ENCODE measurements at regions not wholly inside any gene's neighbourhood (a gene's known extent, or its start where the extent isn't known, plus 50 kb on each side); places are given as distances from the start of the nearest gene placed in this dataset.

GRCh38 chr6:110558575-110558974 is 82.2 kb upstream of the SLC22A16 start:
- intact Hi-C loops (cut with DNase I; ENCODE audit: low total_unique reads), result no loop called here
- TF ChIP-seq POLR2A (IDR thresholded peaks at IDR 0.05), result no peak
- TF ChIP-seq CTCF (IDR thresholded peaks at IDR 0.05), result no peak
- peak in 1 of 2 donors; percentile 4 for DNase-seq (ENCODE audit: low spot score in 2 of 2)
- WGBS, 2 donors, result 58 to 59% methylated on average over 5 of the region's 5 CpGs
- no peak overlapping the region for H3K4me3 ChIP-seq (ENCODE audit: low read depth, poor library complexity, severe bottlenecking)

DNA sequence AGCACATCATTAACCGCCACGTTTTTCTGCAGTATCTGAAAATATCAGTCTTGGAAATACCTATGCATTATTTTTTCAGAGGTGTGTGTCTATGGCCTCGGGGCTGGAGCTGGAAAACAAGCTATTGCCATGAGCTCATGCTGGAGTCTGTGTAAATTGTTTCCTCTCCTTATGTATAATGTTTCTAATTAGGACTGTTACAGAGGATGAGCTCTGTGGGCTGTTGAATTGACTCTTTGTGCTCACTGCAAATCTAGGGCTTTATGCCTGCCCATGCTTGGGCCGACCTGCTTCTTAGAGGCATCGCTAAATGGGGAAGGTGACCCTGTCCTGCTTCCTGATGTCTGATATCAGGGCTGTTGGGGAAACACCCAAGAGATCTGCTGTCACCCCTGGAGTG is 80.8 kb upstream of the SLC22A16 start:
- H3K4me3 ChIP-seq (ENCODE audit: low read depth, poor library complexity, severe bottlenecking), result no peak overlapping the region
- 34 to 41% methylated on average over 5 of the region's 5 CpGs for WGBS, 2 donors
- intact Hi-C loops (cut with DNase I; ENCODE audit: low total_unique reads), result no loop called here
- TF ChIP-seq CTCF (IDR thresholded peaks at IDR 0.05) (no peak), POLR2A (IDR thresholded peaks at IDR 0.05) (no peak)
- peak in 1 of 2 donors; percentile 7 for DNase-seq (ENCODE audit: low spot score in 2 of 2)

GRCh38 chr6:110556317-110557110 is 80.1 kb upstream of the SLC22A16 start:
- no peak for DNase-seq (ENCODE audit: low spot score in 2 of 2)
- H3K4me3 ChIP-seq (ENCODE audit: low read depth, poor library complexity, severe bottlenecking), result no peak overlapping the region
- intact Hi-C loops (cut with DNase I; ENCODE audit: low total_unique reads), result no loop called here
- no peak for TF ChIP-seq CTCF (IDR thresholded peaks at IDR 0.05)
- no peak for TF ChIP-seq POLR2A (IDR thresholded peaks at IDR 0.05)
- WGBS, 2 donors, result 62 to 70% methylated on average over 9 of the region's 9 CpGs

GRCh38 chr6:110554966-110555460 is 78.6 kb upstream of the SLC22A16 start:
- intact Hi-C loops (cut with DNase I; ENCODE audit: low total_unique reads), result no loop called here
- no peak for DNase-seq (ENCODE audit: low spot score in 2 of 2)
- TF ChIP-seq CTCF (IDR thresholded peaks at IDR 0.05) (no peak), POLR2A (IDR thresholded peaks at IDR 0.05) (no peak)
- 87 to 88% methylated on average over 9 of the region's 9 CpGs for WGBS, 2 donors
- no peak overlapping the region for H3K4me3 ChIP-seq (ENCODE audit: low read depth, poor library complexity, severe bottlenecking)

GRCh38 chr6:110554441-110554840 is 78.0 kb upstream of the SLC22A16 start:
- H3K4me3 ChIP-seq (ENCODE audit: low read depth, poor library complexity, severe bottlenecking), result no peak overlapping the region
- no peak for TF ChIP-seq POLR2A (IDR thresholded peaks at IDR 0.05)
- no peak for TF ChIP-seq CTCF (IDR thresholded peaks at IDR 0.05)
- DNase-seq (ENCODE audit: low spot score in 2 of 2), result no peak
- WGBS, 2 donors, result 93 to 98% methylated on average over 2 of the region's 2 CpGs
- intact Hi-C loops (cut with DNase I; ENCODE audit: low total_unique reads), result no loop called here

All from lower leg skin (tissue), 4 donors.